GM18519 (cell line): ENCODE measurements at regions not wholly inside any gene's neighbourhood (a gene's known extent, or its start where the extent isn't known, plus 50 kb on each side); places are given as distances from the start of the nearest gene placed in this dataset.

Experiments
- ATAC-seq: cut with Tn5 transposase; IDR thresholded peaks from one replicate; pipeline ENCODE4 v1.9.1; 2021; ENCODE audit warnings: mild to moderate bottlenecking, moderate library complexity; ENCODE audit not compliant: unreplicated experiment, low FRiP score

- ATAC-seq, result no peak
These were observed 553.0 kb upstream of the BTBD3 start for GRCh38 chr20:11364736-11365135.

DNA sequence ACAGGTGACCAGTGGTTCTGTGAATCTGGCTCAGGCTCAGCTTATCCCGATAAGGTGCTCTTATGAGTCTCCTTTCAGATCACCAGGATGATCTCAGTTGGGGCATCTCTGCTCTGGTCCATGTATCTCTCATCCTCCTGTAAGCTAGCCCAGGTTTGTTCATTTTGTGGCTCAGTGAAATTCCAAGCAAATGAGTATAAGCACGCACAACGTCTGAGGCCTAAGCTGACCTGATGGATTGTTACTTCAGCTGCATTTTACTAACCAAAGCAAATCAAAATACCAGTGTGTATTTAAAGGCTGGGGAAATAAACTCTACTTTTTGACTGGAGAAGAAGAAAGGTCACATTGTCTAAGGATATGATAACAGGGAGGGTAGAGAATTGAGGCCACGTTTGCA lies 551.0 kb upstream of the BTBD3 start:
- no peak for ATAC-seq

- no peak for ATAC-seq
These were observed 549.2 kb upstream of the BTBD3 start for GRCh38 chr20:11368499-11368898.

- no peak for ATAC-seq
These were observed 548.6 kb upstream of the BTBD3 start for GRCh38 chr20:11368965-11369711.

DNA sequence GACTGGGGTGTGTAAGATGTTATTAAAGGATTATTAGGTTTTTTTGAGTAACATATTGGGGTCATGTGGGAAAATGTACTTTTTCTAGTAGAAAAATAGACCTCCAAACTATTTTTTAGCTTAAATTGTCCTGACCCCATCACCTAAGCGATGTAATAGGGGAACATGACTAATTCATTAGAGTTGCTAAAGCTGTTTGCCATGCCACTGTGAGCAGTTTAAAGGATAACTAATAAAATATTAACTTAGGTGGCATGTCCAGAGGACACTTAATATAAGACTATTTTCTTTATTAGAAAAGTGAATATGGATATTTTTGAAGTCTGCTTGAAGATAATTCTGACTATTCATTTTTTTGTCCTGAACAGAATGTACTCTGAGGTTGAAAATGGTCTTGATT lies 545.9 kb upstream of the BTBD3 start:
- ATAC-seq, result no peak

GRCh38 chr20:11372876-11373790 lies 544.6 kb upstream of the BTBD3 start:
- ATAC-seq, result no peak

- no peak for ATAC-seq
These were observed 542.4 kb upstream of the BTBD3 start for GRCh38 chr20:11375335-11375734.

GRCh38 chr20:11375966-11376365 lies 541.7 kb upstream of the BTBD3 start:
- ATAC-seq, result no peak

GRCh38 chr20:11376420-11376819 lies 541.3 kb upstream of the BTBD3 start:
- no peak for ATAC-seq

DNA sequence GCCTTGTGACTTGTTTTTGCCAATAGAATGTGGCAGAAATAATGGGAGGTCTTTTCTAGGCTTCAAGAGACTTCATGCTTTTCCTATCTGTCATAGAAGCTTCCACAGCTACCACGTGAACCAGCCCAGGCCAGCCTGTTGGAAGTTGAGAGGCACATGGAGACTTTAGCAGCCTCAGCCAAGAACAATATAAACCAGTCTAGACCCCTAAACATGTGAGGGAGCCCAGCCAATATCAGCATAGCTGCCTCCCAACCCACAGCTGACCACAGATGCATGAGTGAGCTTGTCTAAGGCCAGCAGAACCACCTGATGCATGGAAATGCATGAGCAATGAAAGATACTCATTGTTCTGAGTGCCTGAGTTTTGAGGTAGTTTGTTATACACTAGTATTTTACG lies 540.7 kb upstream of the BTBD3 start:
- no peak for ATAC-seq

GRCh38 chr20:11377761-11378160 lies 539.9 kb upstream of the BTBD3 start:
- ATAC-seq, result no peak

GRCh38 chr20:11378252-11378651 lies 539.4 kb upstream of the BTBD3 start:
- no peak for ATAC-seq

- no peak for ATAC-seq
These were observed 538.3 kb upstream of the BTBD3 start for GRCh38 chr20:11379257-11380011.

DNA sequence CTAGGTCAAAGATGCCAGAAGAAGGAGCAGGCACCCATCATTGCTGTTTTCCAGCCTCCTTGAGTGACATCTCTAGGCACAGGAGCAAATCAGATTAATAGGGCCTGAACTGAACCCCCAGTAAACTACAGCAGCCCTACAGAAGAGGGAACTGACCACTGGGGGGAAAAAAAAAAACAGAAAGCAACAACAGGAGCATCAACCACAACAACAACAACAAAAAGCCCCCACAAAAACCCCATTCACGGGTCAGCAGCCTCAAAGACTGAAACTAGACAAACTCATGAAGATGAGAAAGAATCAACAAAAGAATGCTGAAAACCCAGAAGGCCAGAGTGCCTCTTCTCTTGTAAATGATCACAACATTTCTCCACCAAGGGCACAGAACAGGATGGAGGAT lies 537.4 kb upstream of the BTBD3 start:
- no peak for ATAC-seq

DNA sequence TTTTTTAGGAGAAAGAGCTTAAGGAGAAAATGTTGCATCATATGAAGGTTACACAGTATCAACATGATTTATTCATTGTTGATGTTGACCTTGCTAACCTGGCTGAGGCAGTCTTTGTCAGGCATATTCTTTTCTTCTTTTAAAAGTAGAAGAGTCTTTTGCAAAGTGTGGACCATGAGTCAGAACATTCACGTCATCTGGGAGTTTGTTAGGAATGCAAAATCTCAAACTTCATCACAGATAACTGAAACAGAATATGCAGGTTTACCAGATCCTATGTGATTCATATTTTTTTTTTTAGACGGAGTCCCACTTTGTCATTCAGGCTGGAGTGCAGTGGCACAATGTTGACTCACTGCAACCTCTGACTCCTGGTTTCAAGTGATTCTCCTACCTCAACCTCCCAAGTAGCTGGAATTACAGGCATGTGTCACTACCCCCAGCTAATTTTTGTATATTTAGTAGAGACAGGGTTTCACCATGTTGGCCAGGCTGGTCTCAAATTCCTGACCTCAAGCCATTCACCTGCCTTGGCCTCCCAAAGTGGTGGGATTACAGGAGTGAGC lies 530.4 kb upstream of the BTBD3 start:
- no peak for ATAC-seq

- no peak for ATAC-seq
These were observed 528.5 kb upstream of the BTBD3 start for GRCh38 chr20:11389186-11389585.

- no peak for ATAC-seq
These were observed 526.1 kb upstream of the BTBD3 start for GRCh38 chr20:11391591-11391990.

DNA sequence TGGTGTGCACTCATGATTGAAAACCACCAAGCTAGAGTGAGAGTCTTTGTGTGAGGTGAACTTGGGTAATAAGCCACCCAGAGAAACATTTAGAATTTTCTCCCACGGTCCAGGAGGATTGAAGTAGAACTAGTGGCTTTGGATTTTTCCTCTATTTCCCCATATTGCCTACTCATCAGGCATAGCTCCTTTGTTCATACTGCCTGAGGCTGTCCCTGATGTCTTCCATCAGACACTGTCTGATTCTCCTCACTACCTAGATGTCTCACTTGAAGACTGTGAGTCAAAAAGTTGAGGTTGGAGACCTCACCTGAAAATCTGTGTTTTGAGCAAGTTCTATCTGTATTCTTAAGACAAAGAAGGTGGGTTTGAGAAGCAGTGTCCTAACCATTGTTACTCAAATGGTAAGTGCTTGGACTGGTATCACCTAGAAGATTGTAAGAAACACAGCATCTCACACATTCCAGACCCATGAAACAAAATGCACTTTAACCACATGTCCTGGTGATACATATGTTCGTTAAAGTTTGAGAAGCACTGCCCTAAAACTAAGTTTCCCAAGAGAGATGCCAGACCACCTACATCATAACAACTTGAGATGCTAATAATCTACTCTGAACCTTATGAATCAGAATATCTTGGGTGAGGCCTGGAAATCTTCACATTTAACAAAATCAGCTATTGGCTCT lies 523.4 kb upstream of the BTBD3 start:
- no peak for ATAC-seq

- no peak for ATAC-seq
These were observed 522.1 kb upstream of the BTBD3 start for GRCh38 chr20:11395581-11395980.

- ATAC-seq, result no peak
These were observed 515.7 kb upstream of the BTBD3 start for GRCh38 chr20:11401988-11402387.
